Neural cell (in vitro differentiated cells): ENCODE measurements at regions not wholly inside any gene's neighbourhood (a gene's known extent, or its start where the extent isn't known, plus 50 kb on each side); places are given as distances from the start of the nearest gene placed in this dataset.

Source experiments
- H2AFZ ChIP-seq: fragments of 200-600, 300-800 bp; sonication (generic), shearing (Covaris generic); 2 replicates; pipeline ENCODE4 v1.6.0; 2014; ENCODE audit warnings: low read depth, mild to moderate bottlenecking, antibody characterized with exemption, low read length, moderate library complexity
- H3F3A ChIP-seq: fragments of 200-600 bp; shearing (Covaris generic); 2 replicates; pipeline ENCODE4 v1.6.1; 2016; ENCODE audit warnings: mild to moderate bottlenecking, moderate library complexity, mixed read lengths, antibody characterized with exemption, low read length; ENCODE audit not compliant: insufficient read depth, poor library complexity, severe bottlenecking
- H3K27ac ChIP-seq: fragments of 200-600, 300-800 bp; sonication (generic), shearing (Covaris generic); 2 replicates; pipeline ENCODE4 v1.5.1; 2014; ENCODE audit warnings: mild to moderate bottlenecking, low read length, moderate library complexity
- H3K27me3 ChIP-seq: fragments of 300-800, 200-600 bp; sonication (generic), shearing (Covaris generic); 2 replicates; pipeline ENCODE4 v1.6.0; 2014; ENCODE audit warnings: mild to moderate bottlenecking, low read depth, low read length, moderate library complexity; ENCODE audit not compliant: insufficient read depth
- H3K36me3 ChIP-seq: fragments of 300-800, 200-600 bp; sonication (generic), shearing (Covaris generic); 2 replicates; pipeline ENCODE4 v1.5.1; 2014; ENCODE audit warnings: mild to moderate bottlenecking, antibody characterized with exemption, low read length, moderate library complexity; ENCODE audit not compliant: insufficient read depth
- H3K4me2 ChIP-seq: fragments of 300-800, 200-600 bp; sonication (generic), shearing (Covaris generic); 2 replicates; pipeline ENCODE4 v1.6.0; 2014; ENCODE audit warnings: mild to moderate bottlenecking, low read length
- H3K4me3 ChIP-seq: fragments of 300-800, 200-600 bp; sonication (generic), shearing (Covaris generic); 2 replicates; pipeline ENCODE4 v1.5.1; 2014; ENCODE audit warnings: mild to moderate bottlenecking, low read length, moderate library complexity
- H3K79me2 ChIP-seq: fragments of 200-600 bp; shearing (Covaris generic); replicated peaks from 2 replicates; pipeline ENCODE4 v1.6.0; 2014; ENCODE audit warnings: mild to moderate bottlenecking, low read length, moderate library complexity; ENCODE audit not compliant: insufficient read depth
- H3K9ac ChIP-seq: fragments of 300-800, 200-600 bp; sonication (generic), shearing (Covaris generic); 2 replicates; pipeline ENCODE4 v1.6.1; 2016; ENCODE audit warnings: mild to moderate bottlenecking, low read length, mixed read lengths
- H3K9me2 ChIP-seq: fragments of 200-600 bp; shearing (Covaris generic); 2 replicates; pipeline ENCODE4 v1.6.1; 2016; ENCODE audit warnings: mild to moderate bottlenecking, low read length, mixed read lengths; ENCODE audit not compliant: insufficient read depth
- H3K9me3 ChIP-seq: fragments of 200-600, 300-800 bp; sonication (generic), shearing (Covaris generic); 2 replicates; pipeline ENCODE4 v1.6.1; 2016; ENCODE audit warnings: mild to moderate bottlenecking, mixed run types, low read length, moderate library complexity, mixed read lengths
- H4K20me1 ChIP-seq: fragments of 200-600 bp; shearing (Covaris generic); 2 replicates; pipeline ENCODE4 v1.6.1; 2016; ENCODE audit warnings: mild to moderate bottlenecking, mixed run types; ENCODE audit not compliant: insufficient read depth
- EP300 ChIP-seq: fragments of 450-650 bp; conservative IDR thresholded peaks from 2 replicates; pipeline ENCODE4 v1.6.1; 2014; ENCODE audit warnings: antibody characterized with exemption, mild to moderate bottlenecking, moderate library complexity; ENCODE audit not compliant: poor library complexity, severe bottlenecking
- EZH2 ChIP-seq: fragments of 200-600, 300-800 bp; shearing (Covaris generic), sonication (generic); IDR thresholded peaks from 2 replicates; pipeline ENCODE4 v1.6.1; 2014; ENCODE audit warnings: antibody characterized with exemption, low read length, borderline replicate concordance, mild to moderate bottlenecking; ENCODE audit not compliant: insufficient read depth, poor library complexity, severe bottlenecking
- MXI1 ChIP-seq: fragments of 450-650 bp; conservative IDR thresholded peaks from 2 replicates; pipeline ENCODE4 v1.6.1; 2014; ENCODE audit warnings: antibody characterized with exemption, mild to moderate bottlenecking; ENCODE audit not compliant: poor library complexity, severe bottlenecking
- POLR2AphosphoS5 ChIP-seq: IDR thresholded peaks from 2 replicates; pipeline ENCODE4 v1.6.1; 2012
- RAD21 ChIP-seq: fragments of 450-650 bp; conservative IDR thresholded peaks from 2 replicates; pipeline ENCODE4 v1.6.1; 2014; ENCODE audit warnings: antibody characterized with exemption, mild to moderate bottlenecking, moderate library complexity
- SMC3 ChIP-seq: fragments of 450-650 bp; conservative IDR thresholded peaks from 2 replicates; pipeline ENCODE4 v1.6.1; 2014; ENCODE audit warnings: antibody characterized with exemption, mild to moderate bottlenecking, moderate library complexity; ENCODE audit not compliant: poor library complexity
- TAF1 ChIP-seq: IDR thresholded peaks from 2 replicates; pipeline ENCODE4 v1.6.1; 2012; ENCODE audit warnings: low read depth
- TF ChIP-seq, protein P1 (sequence below): IDR thresholded peaks from 2 replicates; pipeline ENCODE4 v1.6.1; 2012; ENCODE audit warnings: borderline replicate concordance
- TF ChIP-seq, protein P2 (sequence below): fragments of 450-650 bp; IDR thresholded peaks from 2 replicates; pipeline ENCODE4 v1.5.1; 2014; ENCODE audit warnings: antibody characterized with exemption, mild to moderate bottlenecking, moderate library complexity; ENCODE audit not compliant: poor library complexity, severe bottlenecking

DNA sequence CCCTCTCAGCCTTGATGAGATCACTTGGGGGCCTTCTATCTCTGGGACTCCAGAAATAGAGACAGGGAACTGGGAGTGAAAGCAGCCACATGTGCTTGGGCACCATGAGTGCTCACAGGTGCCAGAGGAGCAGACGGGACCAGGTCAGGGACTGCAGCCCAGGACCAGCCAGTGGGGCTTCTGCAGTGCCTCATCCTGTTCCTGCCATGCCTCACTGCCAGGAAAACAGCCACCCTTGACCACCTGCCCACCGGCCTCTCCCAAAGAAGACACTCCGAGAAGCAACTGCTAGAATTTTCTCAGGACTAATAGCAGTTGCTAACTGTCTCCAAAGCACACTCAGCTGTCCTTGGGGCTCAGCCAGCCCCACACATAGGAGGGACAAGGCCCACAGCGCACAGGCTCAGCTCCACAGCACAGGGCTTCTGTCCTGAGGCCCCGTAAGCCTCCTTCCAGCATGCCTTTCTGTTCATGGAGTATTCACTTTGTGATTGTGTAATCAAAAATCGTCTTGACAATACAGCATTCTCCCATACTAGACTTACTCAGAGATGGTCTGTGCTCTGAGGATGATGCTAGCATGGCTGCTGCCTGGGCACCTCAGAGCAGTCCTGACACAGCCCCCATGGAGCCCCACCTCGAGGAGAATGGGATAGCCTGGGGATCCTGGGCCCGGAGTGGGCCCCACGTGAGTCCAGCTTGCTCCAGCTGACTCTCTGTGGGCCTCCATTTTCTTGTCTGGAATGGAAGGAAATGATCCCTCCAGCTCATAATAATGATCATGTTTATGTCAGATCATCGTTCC, 115.7 kb upstream of the RET start:
- H3K9ac ChIP-seq: no peak overlapping the region

DNA sequence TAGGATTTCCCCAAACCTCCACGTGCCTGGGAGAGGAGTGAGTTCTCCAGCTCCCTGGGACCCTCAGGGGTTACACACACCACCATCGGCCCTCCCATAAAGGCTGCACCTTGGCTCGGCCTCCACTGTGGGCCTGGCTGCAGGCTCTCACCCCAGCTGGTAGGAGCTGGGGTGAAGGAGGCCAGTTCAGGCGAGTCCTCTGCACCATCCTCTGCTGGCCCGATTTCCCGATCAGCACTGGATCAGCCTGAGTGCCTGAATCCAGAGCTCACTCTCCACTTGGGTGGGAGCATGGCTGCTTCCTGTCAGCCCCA, 115.1 kb upstream of the RET start:
- no peaks in the 10 kb centered on the region for H3K36me3 ChIP-seq
- no peaks in the 10 kb centered on the region for H3K79me2 ChIP-seq
- H4K20me1 ChIP-seq: no peaks in the 10 kb centered on the region

More for the DNA sequence above, 115.7 kb upstream of the RET start:
- Histone ChIP-seq H3F3A (no peaks in the 10 kb centered on the region), H3K27ac (no peak overlapping the region), H3K79me2 (no peaks in the 10 kb centered on the region), H2AFZ (no peak overlapping the region), H3K4me2 (no peak overlapping the region), H3K9me3 (no peaks in the 10 kb centered on the region), H3K4me3 (no peak overlapping the region), H3K27me3 (no peaks in the 10 kb centered on the region), H4K20me1 (no peaks in the 10 kb centered on the region), H3K36me3 (no peaks in the 10 kb centered on the region), H3K9me2 (no peaks in the 10 kb centered on the region)
- no peak for TF ChIP-seq TAF1
- TF ChIP-seq POLR2AphosphoS5: no peak
- no peak for TF ChIP-seq MXI1
- no peak for TF ChIP-seq EP300
- TF ChIP-seq, protein P1, sequence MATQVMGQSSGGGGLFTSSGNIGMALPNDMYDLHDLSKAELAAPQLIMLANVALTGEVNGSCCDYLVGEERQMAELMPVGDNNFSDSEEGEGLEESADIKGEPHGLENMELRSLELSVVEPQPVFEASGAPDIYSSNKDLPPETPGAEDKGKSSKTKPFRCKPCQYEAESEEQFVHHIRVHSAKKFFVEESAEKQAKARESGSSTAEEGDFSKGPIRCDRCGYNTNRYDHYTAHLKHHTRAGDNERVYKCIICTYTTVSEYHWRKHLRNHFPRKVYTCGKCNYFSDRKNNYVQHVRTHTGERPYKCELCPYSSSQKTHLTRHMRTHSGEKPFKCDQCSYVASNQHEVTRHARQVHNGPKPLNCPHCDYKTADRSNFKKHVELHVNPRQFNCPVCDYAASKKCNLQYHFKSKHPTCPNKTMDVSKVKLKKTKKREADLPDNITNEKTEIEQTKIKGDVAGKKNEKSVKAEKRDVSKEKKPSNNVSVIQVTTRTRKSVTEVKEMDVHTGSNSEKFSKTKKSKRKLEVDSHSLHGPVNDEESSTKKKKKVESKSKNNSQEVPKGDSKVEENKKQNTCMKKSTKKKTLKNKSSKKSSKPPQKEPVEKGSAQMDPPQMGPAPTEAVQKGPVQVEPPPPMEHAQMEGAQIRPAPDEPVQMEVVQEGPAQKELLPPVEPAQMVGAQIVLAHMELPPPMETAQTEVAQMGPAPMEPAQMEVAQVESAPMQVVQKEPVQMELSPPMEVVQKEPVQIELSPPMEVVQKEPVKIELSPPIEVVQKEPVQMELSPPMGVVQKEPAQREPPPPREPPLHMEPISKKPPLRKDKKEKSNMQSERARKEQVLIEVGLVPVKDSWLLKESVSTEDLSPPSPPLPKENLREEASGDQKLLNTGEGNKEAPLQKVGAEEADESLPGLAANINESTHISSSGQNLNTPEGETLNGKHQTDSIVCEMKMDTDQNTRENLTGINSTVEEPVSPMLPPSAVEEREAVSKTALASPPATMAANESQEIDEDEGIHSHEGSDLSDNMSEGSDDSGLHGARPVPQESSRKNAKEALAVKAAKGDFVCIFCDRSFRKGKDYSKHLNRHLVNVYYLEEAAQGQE: no peak
- TF ChIP-seq, protein P2, sequence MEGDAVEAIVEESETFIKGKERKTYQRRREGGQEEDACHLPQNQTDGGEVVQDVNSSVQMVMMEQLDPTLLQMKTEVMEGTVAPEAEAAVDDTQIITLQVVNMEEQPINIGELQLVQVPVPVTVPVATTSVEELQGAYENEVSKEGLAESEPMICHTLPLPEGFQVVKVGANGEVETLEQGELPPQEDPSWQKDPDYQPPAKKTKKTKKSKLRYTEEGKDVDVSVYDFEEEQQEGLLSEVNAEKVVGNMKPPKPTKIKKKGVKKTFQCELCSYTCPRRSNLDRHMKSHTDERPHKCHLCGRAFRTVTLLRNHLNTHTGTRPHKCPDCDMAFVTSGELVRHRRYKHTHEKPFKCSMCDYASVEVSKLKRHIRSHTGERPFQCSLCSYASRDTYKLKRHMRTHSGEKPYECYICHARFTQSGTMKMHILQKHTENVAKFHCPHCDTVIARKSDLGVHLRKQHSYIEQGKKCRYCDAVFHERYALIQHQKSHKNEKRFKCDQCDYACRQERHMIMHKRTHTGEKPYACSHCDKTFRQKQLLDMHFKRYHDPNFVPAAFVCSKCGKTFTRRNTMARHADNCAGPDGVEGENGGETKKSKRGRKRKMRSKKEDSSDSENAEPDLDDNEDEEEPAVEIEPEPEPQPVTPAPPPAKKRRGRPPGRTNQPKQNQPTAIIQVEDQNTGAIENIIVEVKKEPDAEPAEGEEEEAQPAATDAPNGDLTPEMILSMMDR: no peak
- no peak for TF ChIP-seq EZH2
- TF ChIP-seq SMC3: no peak
- no peak for TF ChIP-seq RAD21

More for the DNA sequence above, 115.1 kb upstream of the RET start:
- no peaks in the 10 kb centered on the region for H3K9me2 ChIP-seq
- TF ChIP-seq MXI1: no peak
- no peaks in the 10 kb centered on the region for H3K27me3 ChIP-seq
- H3K4me3 ChIP-seq: no peak overlapping the region
- H3K9ac ChIP-seq: no peak overlapping the region
- no peak overlapping the region for H3K27ac ChIP-seq
- no peaks in the 10 kb centered on the region for H3K9me3 ChIP-seq
- H3F3A ChIP-seq: no peaks in the 10 kb centered on the region
- no peak overlapping the region for H2AFZ ChIP-seq
- H3K4me2 ChIP-seq: no peak overlapping the region
